HepG2 (cell line): ENCODE measurements at regions not wholly inside any gene's neighbourhood (a gene's known extent, or its start where the extent isn't known, plus 50 kb on each side); places are given as distances from the start of the nearest gene placed in this dataset.
A peak's percentile ranks its signal among the peaks of the same experiment; 100 is the strongest.

Experiments
- FOXO1 ChIP-seq: sonication (generic); formaldehyde crosslinking; IDR thresholded peaks from 2 replicates; pipeline ENCODE4 v1.4.0; 2020; ENCODE audit warnings: missing genetic modification reagents
- GTF2F1 ChIP-seq: fragments of 150-350 bp; IDR thresholded peaks from 2 replicates; pipeline ENCODE4 v1.6.1; 2014; ENCODE audit warnings: low read length
- KMT2B ChIP-seq: IDR thresholded peaks from 2 replicates; pipeline ENCODE4 v1.6.1; 2016; ENCODE audit warnings: missing genetic modification reagents, missing compliant biosample characterization
- MBD4 ChIP-seq: IDR thresholded peaks from 2 replicates; pipeline ENCODE4 v1.6.1; 2012; ENCODE audit warnings: low read length, inconsistent platforms, borderline replicate concordance
- NFE2 ChIP-seq: sonication (generic); formaldehyde crosslinking; IDR thresholded peaks from 2 replicates; pipeline ENCODE4 v1.4.0; 2020; ENCODE audit warnings: missing genetic modification reagents
- RORA ChIP-seq: sonication (generic); formaldehyde crosslinking; IDR thresholded peaks from 2 replicates; pipeline ENCODE4 v1.5.0; 2020; ENCODE audit warnings: mild to moderate bottlenecking, missing genetic modification reagents, moderate library complexity
- RXRA ChIP-seq: sonication (generic); formaldehyde crosslinking; IDR thresholded peaks from 2 replicates; pipeline ENCODE4 v1.5.1; 2020; ENCODE audit warnings: missing genetic modification reagents
- TCF12 ChIP-seq, 2 experiments: fragments of 450-650 bp in 1 of 2; sonication (generic) in 1 of 2; formaldehyde crosslinking in 1 of 2; IDR thresholded peaks; 2 replicates each; pipeline versions ENCODE4 v1.6.1 to v1.8.0; 2017 to 2022; ENCODE audit warnings: antibody characterized with exemption in 1 of 2, mild to moderate bottlenecking in 1 of 2, missing genetic modification reagents in 1 of 2, moderate library complexity in 1 of 2
- ZNF564 ChIP-seq: sonication (generic); formaldehyde crosslinking; IDR thresholded peaks from 2 replicates; pipeline ENCODE4 v1.8.1; 2023; ENCODE audit warnings: mild to moderate bottlenecking, missing genetic modification reagents
- ZNF652 ChIP-seq: IDR thresholded peaks from 2 replicates; pipeline ENCODE4 v1.6.1; 2016; ENCODE audit warnings: low read depth, borderline replicate concordance
- ZNF773 ChIP-seq: sonication (generic); formaldehyde crosslinking; IDR thresholded peaks from 2 replicates; pipeline ENCODE4 v1.4.0; 2020; ENCODE audit warnings: missing genetic modification reagents, borderline replicate concordance
- TF ChIP-seq, protein P1 (sequence below): sonication (generic); formaldehyde crosslinking; IDR thresholded peaks from 2 replicates; pipeline ENCODE4 v1.8.0; 2022; ENCODE audit warnings: mild to moderate bottlenecking, missing genetic modification reagents; ENCODE audit not compliant: insufficient replicate concordance
- TF ChIP-seq, protein P2 (sequence below): sonication (generic); formaldehyde crosslinking; IDR thresholded peaks from 2 replicates; pipeline ENCODE4 v1.5.1; 2020; ENCODE audit warnings: missing genetic modification reagents, mild to moderate bottlenecking, borderline replicate concordance
- TF ChIP-seq, protein P3 (sequence below): IDR thresholded peaks from 2 replicates; pipeline ENCODE4 v1.6.1; 2016; ENCODE audit warnings: missing biosample characterization, missing genetic modification reagents, low read depth
- TF ChIP-seq, protein P4 (sequence below), 2 experiments: sonication (generic) in 1 of 2; formaldehyde crosslinking in 1 of 2; IDR thresholded peaks; 2 replicates each; pipeline versions ENCODE4 v1.4.0 to v1.6.1; 2018 to 2020; ENCODE audit warnings: missing genetic modification reagents in 2 of 2, borderline replicate concordance in 1 of 2, low read depth in 1 of 2, mild to moderate bottlenecking in 1 of 2, missing biosample characterization in 1 of 2
- TF ChIP-seq, protein P5 (sequence below): sonication (generic); formaldehyde crosslinking; IDR thresholded peaks from 2 replicates; pipeline ENCODE4 v1.5.0; 2020; ENCODE audit warnings: mild to moderate bottlenecking, missing genetic modification reagents
- TF ChIP-seq, protein P6 (sequence below): sonication (generic); formaldehyde crosslinking; IDR thresholded peaks from 2 replicates; pipeline ENCODE4 v1.5.0; 2020; ENCODE audit warnings: missing genetic modification reagents

DNA sequence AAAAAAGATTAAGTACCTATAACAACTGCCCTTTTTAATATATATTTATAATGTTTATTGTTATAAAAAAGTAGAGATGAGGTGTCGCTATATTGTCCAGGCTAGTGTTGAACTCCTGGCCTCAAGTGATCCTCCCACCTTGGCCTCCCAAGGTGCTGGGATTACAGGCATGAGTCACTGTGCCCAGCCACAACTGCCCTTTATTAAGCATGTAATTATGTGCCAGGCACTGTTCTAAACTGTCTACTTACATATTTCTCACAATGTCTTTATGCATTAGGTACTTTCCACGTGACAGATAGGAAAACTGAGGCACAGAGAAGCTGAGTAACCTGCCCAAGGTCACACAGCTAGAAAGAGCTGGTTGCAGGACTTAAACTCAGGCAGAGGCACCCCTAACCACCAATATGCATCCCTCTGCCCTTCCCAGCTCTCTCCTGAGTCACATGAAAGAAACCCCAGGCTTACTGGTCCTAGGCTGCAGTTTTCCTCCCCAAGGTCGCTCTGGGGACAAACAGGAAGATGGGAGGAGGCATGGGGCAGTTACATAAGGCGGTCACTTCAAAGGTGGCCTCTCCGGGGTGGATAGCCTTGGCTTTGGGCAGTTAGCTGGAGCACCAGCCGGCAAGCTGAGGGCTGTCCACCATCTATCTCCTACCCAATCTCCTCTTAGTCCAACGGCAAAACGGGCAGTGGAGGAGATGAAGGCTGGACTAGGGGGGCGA is 54.6 kb upstream of the TBX3 start (continued):
- TF ChIP-seq, protein P1, sequence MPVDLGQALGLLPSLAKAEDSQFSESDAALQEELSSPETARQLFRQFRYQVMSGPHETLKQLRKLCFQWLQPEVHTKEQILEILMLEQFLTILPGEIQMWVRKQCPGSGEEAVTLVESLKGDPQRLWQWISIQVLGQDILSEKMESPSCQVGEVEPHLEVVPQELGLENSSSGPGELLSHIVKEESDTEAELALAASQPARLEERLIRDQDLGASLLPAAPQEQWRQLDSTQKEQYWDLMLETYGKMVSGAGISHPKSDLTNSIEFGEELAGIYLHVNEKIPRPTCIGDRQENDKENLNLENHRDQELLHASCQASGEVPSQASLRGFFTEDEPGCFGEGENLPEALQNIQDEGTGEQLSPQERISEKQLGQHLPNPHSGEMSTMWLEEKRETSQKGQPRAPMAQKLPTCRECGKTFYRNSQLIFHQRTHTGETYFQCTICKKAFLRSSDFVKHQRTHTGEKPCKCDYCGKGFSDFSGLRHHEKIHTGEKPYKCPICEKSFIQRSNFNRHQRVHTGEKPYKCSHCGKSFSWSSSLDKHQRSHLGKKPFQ (CRISPR knock-in tag): no peak
- TF ChIP-seq, protein P2, sequence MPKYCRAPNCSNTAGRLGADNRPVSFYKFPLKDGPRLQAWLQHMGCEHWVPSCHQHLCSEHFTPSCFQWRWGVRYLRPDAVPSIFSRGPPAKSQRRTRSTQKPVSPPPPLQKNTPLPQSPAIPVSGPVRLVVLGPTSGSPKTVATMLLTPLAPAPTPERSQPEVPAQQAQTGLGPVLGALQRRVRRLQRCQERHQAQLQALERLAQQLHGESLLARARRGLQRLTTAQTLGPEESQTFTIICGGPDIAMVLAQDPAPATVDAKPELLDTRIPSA (CRISPR knock-in tag): no peak
- TF ChIP-seq NFE2 (CRISPR knock-in tag): no peak
- TF ChIP-seq, protein P3, sequence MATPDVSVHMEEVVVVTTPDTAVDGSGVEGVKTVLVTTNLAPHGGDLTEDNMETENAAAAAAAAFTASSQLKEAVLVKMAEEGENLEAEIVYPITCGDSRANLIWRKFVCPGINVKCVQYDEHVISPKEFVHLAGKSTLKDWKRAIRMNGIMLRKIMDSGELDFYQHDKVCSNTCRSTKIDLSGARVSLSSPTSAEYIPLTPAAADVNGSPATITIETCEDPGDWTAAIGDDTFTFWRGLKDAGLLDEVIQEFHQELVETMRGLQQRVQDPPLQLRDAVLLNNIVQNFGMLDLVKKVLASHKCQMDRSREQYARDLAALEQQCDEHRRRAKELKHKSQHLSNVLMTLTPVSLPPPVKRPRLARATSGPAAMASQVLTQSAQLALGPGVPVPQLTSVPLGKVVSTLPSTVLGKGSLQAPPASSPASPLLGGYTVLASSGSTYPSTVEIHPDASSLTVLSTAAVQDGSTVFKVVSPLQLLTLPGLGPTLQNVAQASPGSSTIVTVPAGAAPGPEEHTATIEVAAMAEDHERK (CRISPR knock-in tag): no peak
- no peak for TF ChIP-seq ZNF564
- no peak for TF ChIP-seq RORA (CRISPR knock-in tag)
- TF ChIP-seq, protein P4, sequence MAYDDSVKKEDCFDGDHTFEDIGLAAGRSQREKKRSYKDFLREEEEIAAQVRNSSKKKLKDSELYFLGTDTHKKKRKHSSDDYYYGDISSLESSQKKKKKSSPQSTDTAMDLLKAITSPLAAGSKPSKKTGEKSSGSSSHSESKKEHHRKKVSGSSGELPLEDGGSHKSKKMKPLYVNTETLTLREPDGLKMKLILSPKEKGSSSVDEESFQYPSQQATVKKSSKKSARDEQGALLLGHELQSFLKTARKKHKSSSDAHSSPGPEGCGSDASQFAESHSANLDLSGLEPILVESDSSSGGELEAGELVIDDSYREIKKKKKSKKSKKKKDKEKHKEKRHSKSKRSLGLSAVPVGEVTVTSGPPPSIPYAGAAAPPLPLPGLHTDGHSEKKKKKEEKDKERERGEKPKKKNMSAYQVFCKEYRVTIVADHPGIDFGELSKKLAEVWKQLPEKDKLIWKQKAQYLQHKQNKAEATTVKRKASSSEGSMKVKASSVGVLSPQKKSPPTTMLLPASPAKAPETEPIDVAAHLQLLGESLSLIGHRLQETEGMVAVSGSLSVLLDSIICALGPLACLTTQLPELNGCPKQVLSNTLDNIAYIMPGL (CRISPR knock-in tag; IDR thresholded peaks at IDR 0.05; ENCODE audit: borderline replicate concordance in 1 of 2, low read depth in 1 of 2): peak in 1 of 2 experiments; percentile 61; a peak in 1 of 4 replicates
- peak; percentile 97 for TF ChIP-seq RXRA
- no peak for TF ChIP-seq TCF12 (IDR thresholded peaks at IDR 0.05)
- peak; percentile 89; the same call in 1 of the 2 replicates for TF ChIP-seq TCF12 (CRISPR knock-in tag; IDR thresholded peaks at IDR 0.05)
- no peak for TF ChIP-seq MBD4
- peak; percentile 98 for TF ChIP-seq FOXO1 (CRISPR knock-in tag)
- TF ChIP-seq KMT2B (CRISPR knock-in tag): no peak
- TF ChIP-seq ZNF652 (CRISPR knock-in tag): peak; percentile 46; the same call in 1 of the 2 replicates
- TF ChIP-seq, protein P5, sequence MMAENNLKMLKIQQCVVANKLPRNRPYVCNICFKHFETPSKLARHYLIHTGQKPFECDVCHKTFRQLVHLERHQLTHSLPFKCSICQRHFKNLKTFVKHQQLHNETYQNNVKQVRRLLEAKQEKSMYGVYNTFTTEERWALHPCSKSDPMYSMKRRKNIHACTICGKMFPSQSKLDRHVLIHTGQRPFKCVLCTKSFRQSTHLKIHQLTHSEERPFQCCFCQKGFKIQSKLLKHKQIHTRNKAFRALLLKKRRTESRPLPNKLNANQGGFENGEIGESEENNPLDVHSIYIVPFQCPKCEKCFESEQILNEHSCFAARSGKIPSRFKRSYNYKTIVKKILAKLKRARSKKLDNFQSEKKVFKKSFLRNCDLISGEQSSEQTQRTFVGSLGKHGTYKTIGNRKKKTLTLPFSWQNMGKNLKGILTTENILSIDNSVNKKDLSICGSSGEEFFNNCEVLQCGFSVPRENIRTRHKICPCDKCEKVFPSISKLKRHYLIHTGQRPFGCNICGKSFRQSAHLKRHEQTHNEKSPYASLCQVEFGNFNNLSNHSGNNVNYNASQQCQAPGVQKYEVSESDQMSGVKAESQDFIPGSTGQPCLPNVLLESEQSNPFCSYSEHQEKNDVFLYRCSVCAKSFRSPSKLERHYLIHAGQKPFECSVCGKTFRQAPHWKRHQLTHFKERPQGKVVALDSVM: peak; percentile 75
- TF ChIP-seq GTF2F1: no peak
- TF ChIP-seq ZNF773 (CRISPR knock-in tag): no peak
- TF ChIP-seq, protein P6, sequence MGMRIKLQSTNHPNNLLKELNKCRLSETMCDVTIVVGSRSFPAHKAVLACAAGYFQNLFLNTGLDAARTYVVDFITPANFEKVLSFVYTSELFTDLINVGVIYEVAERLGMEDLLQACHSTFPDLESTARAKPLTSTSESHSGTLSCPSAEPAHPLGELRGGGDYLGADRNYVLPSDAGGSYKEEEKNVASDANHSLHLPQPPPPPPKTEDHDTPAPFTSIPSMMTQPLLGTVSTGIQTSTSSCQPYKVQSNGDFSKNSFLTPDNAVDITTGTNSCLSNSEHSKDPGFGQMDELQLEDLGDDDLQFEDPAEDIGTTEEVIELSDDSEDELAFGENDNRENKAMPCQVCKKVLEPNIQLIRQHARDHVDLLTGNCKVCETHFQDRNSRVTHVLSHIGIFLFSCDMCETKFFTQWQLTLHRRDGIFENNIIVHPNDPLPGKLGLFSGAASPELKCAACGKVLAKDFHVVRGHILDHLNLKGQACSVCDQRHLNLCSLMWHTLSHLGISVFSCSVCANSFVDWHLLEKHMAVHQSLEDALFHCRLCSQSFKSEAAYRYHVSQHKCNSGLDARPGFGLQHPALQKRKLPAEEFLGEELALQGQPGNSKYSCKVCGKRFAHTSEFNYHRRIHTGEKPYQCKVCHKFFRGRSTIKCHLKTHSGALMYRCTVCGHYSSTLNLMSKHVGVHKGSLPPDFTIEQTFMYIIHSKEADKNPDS: no peak
